ENCODE measurements at regions not wholly inside any gene's neighbourhood (a gene's known extent, or its start where the extent isn't known, plus 50 kb on each side); places are given as distances from the start of the nearest gene placed in this dataset.

DNA sequence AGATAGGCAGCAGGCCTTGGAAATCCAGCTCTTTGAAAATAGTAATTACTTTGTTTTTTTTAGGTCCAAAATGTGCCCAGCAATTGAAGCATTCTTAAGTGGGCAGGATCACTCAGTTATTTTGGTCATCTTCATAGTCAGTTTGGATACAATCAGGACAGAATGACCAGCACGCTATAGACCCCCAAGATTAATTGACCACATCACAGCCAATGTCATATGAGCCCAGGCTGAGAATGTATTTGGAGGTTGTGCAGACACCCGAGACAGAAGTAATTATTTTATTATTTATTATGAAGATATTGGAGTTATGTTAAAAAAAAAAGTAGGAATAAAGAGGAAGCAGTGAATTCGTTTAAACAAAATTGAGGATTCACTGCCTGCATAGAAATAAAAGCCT, 93.3 kb upstream of the PFKP start:
- TF ChIP-seq, protein P1, sequence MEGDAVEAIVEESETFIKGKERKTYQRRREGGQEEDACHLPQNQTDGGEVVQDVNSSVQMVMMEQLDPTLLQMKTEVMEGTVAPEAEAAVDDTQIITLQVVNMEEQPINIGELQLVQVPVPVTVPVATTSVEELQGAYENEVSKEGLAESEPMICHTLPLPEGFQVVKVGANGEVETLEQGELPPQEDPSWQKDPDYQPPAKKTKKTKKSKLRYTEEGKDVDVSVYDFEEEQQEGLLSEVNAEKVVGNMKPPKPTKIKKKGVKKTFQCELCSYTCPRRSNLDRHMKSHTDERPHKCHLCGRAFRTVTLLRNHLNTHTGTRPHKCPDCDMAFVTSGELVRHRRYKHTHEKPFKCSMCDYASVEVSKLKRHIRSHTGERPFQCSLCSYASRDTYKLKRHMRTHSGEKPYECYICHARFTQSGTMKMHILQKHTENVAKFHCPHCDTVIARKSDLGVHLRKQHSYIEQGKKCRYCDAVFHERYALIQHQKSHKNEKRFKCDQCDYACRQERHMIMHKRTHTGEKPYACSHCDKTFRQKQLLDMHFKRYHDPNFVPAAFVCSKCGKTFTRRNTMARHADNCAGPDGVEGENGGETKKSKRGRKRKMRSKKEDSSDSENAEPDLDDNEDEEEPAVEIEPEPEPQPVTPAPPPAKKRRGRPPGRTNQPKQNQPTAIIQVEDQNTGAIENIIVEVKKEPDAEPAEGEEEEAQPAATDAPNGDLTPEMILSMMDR (IDR thresholded peaks at IDR 0.05), result no peak
- no peak for TF ChIP-seq POLR2A (IDR thresholded peaks at IDR 0.05)
- no peak for ATAC-seq
- H3K27ac ChIP-seq, result no peak overlapping the region
- no peaks in the 10 kb centered on the region for H3K36me3 ChIP-seq
- no peaks in the 10 kb centered on the region for H3K9me3 ChIP-seq
- H3K4me3 ChIP-seq, result no peak overlapping the region
- DNase-seq, result no peak
- 78 to 85% (median 79%) methylated on average over 3 of the region's 3 CpGs for WGBS, 4 donors
- H3K4me1 ChIP-seq, result no peaks in the 10 kb centered on the region
- peaks cover 0 to 8% (median 0%) of the 10 kb centered on the region in 9 donors for H3K27me3 ChIP-seq
- intact Hi-C loops (cut with DNase I), result no loop called here

DNA sequence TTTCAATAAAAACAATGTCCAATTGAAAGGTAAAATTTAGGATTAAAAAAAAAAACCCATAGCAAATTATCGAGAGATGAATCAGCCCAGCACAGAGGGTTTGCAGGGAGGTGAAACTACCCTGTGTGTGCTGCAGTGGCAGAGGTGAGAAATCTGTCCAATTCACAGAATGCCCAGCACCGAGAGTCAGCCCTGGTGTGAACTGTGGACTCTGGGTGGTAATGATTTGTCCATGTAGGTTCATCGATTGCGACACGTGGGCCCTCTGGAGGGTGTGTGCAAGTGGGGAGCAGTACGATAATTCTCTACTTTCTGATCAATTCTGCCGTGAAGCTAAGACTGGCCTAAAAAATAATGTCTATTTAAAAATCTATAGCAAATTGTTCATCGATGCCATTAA, 94.5 kb upstream of the PFKP start:
- no peaks in the 10 kb centered on the region for H3K4me1 ChIP-seq
- ATAC-seq, result no peak

DNA sequence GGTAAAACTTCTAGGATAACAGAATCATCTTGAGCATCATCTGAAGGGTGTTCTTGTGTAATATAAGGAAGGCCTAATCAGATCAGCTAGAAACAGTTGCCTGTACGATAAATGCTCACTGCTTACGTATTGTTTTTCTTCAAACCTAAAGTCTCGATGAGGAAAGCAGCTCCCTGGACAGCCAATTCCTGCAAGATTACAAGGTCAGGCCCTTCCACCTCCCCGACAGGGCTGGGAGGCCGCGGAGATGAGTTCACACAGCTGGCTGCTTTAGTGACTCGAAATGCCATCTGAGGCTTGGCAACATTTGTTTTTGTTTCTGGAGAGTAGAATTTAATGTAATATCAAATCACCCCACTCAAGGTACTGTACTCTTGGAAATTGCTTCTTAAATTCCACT, 95.1 kb upstream of the PFKP start:
- no peak overlapping the region for H3K27ac ChIP-seq
- intact Hi-C loops (cut with DNase I), result no loop called here
- H3K27me3 ChIP-seq, result peaks cover 0 to 9% (median 0%) of the 10 kb centered on the region in 9 donors
- 49 to 60% (median 51%) methylated on average over 7 of the region's 7 CpGs for WGBS, 4 donors
- ATAC-seq, result no peak
- no peaks in the 10 kb centered on the region for H3K9me3 ChIP-seq
- no peak overlapping the region for H3K4me3 ChIP-seq
- H3K4me1 ChIP-seq, result no peaks in the 10 kb centered on the region
- TF ChIP-seq POLR2A (IDR thresholded peaks at IDR 0.05), result no peak
- DNase-seq, result no peak
- no peaks in the 10 kb centered on the region for H3K36me3 ChIP-seq

More for the DNA sequence above, 94.5 kb upstream of the PFKP start:
- no peaks in the 10 kb centered on the region for H3K36me3 ChIP-seq
- H3K4me3 ChIP-seq, result no peak overlapping the region
- peaks cover 0 to 8% (median 0%) of the 10 kb centered on the region in 9 donors for H3K27me3 ChIP-seq
- no peak for TF ChIP-seq POLR2A (IDR thresholded peaks at IDR 0.05)
- TF ChIP-seq, protein P1 (IDR thresholded peaks at IDR 0.05), result no peak
- 82 to 88% (median 84%) methylated on average over 8 of the region's 8 CpGs for whole genome bisulfite sequencing, 4 donors
- no peak overlapping the region for H3K27ac ChIP-seq
- intact Hi-C loops (cut with DNase I), result no loop called here
- DNase-seq, result no peak
- no peaks in the 10 kb centered on the region for H3K9me3 ChIP-seq

DNA sequence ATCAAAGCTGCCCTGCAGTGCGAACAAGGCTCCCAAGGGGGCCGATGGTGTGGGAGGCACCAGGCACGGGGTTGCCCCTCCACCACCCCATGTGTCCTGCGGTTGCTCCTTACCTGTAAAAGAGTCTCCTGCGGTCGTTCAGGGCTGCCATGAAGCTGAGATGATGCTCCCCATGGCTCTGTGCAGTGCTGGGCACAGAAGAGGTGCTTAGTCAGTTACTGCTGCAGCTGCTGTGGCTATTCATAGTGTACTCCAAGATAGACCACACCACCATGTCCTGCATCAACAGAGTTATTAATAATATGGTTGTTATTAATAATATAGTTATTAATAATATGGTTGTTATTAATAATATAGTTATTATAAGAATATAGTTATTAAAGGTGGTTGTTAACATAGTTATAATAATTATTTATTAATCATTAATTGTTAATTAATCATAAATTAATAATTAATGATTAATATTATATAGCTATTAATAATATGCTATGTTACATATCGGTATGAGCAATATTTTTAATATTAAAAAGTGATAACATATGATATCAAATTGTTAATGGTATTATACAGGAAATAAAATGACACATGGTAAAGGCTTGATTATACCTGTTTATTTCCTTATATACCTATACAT, 97.0 kb upstream of the PFKP start:
- ATAC-seq (no peak), DNase-seq (no peak)
- peaks cover 0 to 9% (median 0%) of the 10 kb centered on the region in 9 donors for H3K27me3 ChIP-seq
- H3K4me1 ChIP-seq, result no peaks in the 10 kb centered on the region
- no peaks in the 10 kb centered on the region for H3K9me3 ChIP-seq
- H3K27ac ChIP-seq, result no peak overlapping the region
- H3K4me3 ChIP-seq, result no peak overlapping the region
- 67 to 79% (median 74%) methylated on average over 7 of the region's 7 CpGs for WGBS, 4 donors
- no peaks in the 10 kb centered on the region for H3K36me3 ChIP-seq
- intact Hi-C loops (cut with DNase I), result no loop called here
- TF ChIP-seq, protein P1 (IDR thresholded peaks at IDR 0.05), result no peak
- TF ChIP-seq POLR2A (IDR thresholded peaks at IDR 0.05), result no peak
